ENCODE measurements at regions not wholly inside any gene's neighbourhood (a gene's known extent, or its start where the extent isn't known, plus 50 kb on each side); places are given as distances from the start of the nearest gene placed in this dataset.
"Not testable (repeated sequence)": the region's sequence is repeated elsewhere in the genome, so short reads cannot be mapped to it uniquely, and the experiment has no call there.

DNA sequence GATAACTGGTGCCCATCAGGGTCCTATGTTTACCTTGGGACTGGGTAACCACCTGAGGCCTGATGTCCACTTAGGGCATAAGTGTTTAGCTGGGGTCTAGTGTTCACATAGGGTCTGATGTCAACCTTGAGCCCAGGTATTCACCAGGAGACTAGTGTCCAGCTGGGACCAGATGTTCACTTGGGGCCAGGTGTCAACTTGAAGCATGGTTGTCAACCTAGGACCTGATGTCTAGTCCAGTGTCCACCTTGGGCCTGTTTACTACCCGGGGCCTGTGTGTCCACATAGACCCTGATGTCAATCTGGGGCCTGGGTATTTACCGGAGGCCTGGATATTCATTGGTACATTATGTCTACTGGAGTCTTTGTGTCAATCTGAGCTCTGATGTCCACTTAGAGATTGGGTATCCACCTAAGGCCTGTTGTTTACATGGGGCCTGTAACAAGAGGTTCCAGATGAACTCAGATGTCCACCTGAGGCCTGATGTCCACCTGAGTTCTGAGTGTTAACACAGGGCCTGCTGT lies 1491.2 kb upstream of the TPTE start:
- H3K27me3 ChIP-seq (ENCODE audit: control insufficient read depth, insufficient read depth, low read length); H3K4me3 ChIP-seq (ENCODE audit: low read depth, low read length); DNase-seq (ENCODE audit: low read depth); CTCF ChIA-PET; H3K36me3 ChIP-seq (ENCODE audit: control insufficient read depth, insufficient read depth, low read length); POLR2A ChIA-PET: not testable (repeated sequence)

DNA sequence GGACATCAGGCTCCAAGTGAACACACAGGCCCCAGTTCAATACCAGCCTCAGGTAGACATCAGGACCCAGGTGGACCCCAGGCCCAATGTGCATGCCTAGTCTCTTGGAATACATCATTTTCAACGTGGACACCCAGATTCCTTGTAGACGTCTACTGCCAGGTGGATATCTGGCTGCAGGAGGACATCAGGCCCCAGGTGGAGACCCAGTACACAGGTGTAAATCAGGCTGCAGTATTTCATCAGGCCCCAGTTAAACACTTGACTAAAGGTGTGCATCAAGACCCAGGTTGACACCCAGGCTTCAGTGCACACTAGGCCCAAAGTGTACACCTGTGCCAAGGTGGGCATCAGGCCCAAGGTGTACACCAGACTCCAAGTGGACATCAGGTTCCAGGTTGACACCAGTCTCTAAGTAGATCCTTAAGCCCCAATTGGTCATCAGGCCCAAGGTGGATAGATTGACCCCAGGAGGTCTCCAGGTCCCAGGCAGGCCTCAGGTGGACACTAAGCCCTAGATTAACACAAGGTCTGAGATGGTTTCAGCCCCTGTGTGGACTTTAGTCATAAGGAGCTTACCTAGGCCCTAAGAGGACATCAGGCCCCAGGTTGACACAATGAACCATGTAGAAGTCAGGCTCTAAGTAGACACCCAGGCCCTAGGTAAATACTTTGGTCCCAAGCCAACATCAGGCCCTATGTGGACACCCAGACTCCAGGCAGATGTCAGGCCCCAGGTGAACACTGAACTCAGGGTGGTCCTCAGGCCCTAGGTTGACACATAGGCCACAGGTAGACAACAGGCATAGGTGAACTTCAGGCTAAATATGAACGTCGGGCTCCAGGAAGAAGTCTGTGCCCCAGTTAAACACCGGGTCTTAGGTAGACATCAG lies 1489.7 kb upstream of the TPTE start:
- DNase-seq (ENCODE audit: low read depth); H3K4me3 ChIP-seq (ENCODE audit: low read depth, low read length); POLR2A ChIA-PET; H3K36me3 ChIP-seq (ENCODE audit: control insufficient read depth, insufficient read depth, low read length); H3K27me3 ChIP-seq (ENCODE audit: control insufficient read depth, insufficient read depth, low read length); CTCF ChIA-PET: not testable (repeated sequence)

- DNase-seq (ENCODE audit: low read depth); CTCF ChIA-PET; H3K36me3 ChIP-seq (ENCODE audit: control insufficient read depth, insufficient read depth, low read length); POLR2A ChIA-PET; H3K27me3 ChIP-seq (ENCODE audit: control insufficient read depth, insufficient read depth, low read length); H3K4me3 ChIP-seq (ENCODE audit: low read depth, low read length): not testable (repeated sequence)
Observed at GRCh38 chr21:9032547-9032946, 1488.8 kb upstream of the TPTE start.

DNA sequence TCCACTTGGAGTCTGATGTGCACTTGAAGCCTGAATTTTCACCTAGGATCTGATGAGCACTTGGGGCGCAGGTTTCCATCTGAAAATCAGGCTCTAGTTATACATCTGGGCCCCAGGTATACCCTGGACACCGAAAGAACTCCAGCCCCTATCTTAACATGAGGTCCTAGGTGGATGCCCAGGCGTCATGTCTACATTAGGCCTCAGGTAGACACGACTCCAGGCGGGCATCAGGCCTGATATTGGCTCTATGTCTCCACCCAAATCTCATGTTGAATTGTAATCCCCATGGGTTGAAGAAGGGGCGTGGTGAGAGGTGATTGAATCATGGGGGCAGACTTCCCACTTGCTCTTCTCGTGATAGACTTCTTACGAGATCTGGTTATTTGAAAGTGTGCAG lies 1488.1 kb upstream of the TPTE start:
- CTCF ChIA-PET, POLR2A ChIA-PET: not testable (repeated sequence)

DNA sequence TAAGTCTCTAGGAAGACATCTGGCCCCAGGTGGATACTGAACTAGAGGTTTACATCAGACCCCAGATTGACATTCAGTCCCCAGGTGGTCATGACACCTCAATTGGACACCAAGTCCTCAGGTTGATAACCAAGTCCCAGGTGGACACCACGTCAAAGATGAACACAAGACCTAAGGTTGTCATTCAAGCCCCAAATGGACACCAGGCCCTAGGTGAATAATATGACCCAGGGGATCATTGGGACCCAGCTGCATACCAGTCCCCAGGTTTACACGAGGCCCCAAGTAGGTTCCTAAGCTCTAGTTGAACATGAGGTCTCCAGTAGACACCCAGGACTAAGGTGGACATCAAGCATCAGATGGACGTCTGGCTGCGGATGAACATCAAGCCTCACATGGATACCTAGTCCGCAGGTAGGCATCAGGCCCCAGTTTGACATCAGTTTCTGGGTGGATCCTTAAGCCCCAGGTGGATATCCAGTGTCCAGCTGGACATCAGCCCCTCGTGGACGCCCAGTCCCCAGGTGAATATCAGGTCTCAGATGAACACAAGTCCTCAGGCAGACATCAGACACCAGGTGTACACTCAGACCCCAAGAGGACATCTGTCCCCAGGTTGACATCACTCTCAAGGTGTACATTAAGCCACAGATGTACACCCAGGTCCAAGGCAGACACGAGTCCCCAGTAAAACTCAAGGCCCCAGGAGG lies 1486.7 kb upstream of the TPTE start:
- H3K36me3 ChIP-seq (ENCODE audit: control insufficient read depth, insufficient read depth, low read length); DNase-seq (ENCODE audit: low read depth); POLR2A ChIA-PET; CTCF ChIA-PET; H3K4me3 ChIP-seq (ENCODE audit: low read depth, low read length); H3K27me3 ChIP-seq (ENCODE audit: control insufficient read depth, insufficient read depth, low read length): not testable (repeated sequence)

More for the DNA sequence above, 1488.1 kb upstream of the TPTE start:
- not testable (repeated sequence) for DNase-seq (ENCODE audit: low read depth); H3K36me3 ChIP-seq (ENCODE audit: control insufficient read depth, insufficient read depth, low read length); H3K4me3 ChIP-seq (ENCODE audit: low read depth, low read length); H3K27me3 ChIP-seq (ENCODE audit: control insufficient read depth, insufficient read depth, low read length)

- POLR2A ChIA-PET; H3K27me3 ChIP-seq (ENCODE audit: control insufficient read depth, insufficient read depth, low read length); DNase-seq (ENCODE audit: low read depth); CTCF ChIA-PET; H3K36me3 ChIP-seq (ENCODE audit: control insufficient read depth, insufficient read depth, low read length); H3K4me3 ChIP-seq (ENCODE audit: low read depth, low read length): not testable (repeated sequence)
Observed at GRCh38 chr21:9035225-9035624, 1486.2 kb upstream of the TPTE start.

- H3K27me3 ChIP-seq (ENCODE audit: control insufficient read depth, insufficient read depth, low read length); H3K36me3 ChIP-seq (ENCODE audit: control insufficient read depth, insufficient read depth, low read length); DNase-seq (ENCODE audit: low read depth); POLR2A ChIA-PET; H3K4me3 ChIP-seq (ENCODE audit: low read depth, low read length); CTCF ChIA-PET: not testable (repeated sequence)
Observed at GRCh38 chr21:9035970-9036369, 1485.4 kb upstream of the TPTE start.

GRCh38 chr21:9036966-9037587 lies 1484.3 kb upstream of the TPTE start:
- DNase-seq (ENCODE audit: low read depth); H3K36me3 ChIP-seq (ENCODE audit: control insufficient read depth, insufficient read depth, low read length); CTCF ChIA-PET; POLR2A ChIA-PET; H3K27me3 ChIP-seq (ENCODE audit: control insufficient read depth, insufficient read depth, low read length); H3K4me3 ChIP-seq (ENCODE audit: low read depth, low read length): not testable (repeated sequence)

GRCh38 chr21:9037588-9038544 lies 1483.5 kb upstream of the TPTE start:
- CTCF ChIA-PET; H3K27me3 ChIP-seq (ENCODE audit: control insufficient read depth, insufficient read depth, low read length); H3K4me3 ChIP-seq (ENCODE audit: low read depth, low read length); POLR2A ChIA-PET; H3K36me3 ChIP-seq (ENCODE audit: control insufficient read depth, insufficient read depth, low read length); DNase-seq (ENCODE audit: low read depth): not testable (repeated sequence)

DNA sequence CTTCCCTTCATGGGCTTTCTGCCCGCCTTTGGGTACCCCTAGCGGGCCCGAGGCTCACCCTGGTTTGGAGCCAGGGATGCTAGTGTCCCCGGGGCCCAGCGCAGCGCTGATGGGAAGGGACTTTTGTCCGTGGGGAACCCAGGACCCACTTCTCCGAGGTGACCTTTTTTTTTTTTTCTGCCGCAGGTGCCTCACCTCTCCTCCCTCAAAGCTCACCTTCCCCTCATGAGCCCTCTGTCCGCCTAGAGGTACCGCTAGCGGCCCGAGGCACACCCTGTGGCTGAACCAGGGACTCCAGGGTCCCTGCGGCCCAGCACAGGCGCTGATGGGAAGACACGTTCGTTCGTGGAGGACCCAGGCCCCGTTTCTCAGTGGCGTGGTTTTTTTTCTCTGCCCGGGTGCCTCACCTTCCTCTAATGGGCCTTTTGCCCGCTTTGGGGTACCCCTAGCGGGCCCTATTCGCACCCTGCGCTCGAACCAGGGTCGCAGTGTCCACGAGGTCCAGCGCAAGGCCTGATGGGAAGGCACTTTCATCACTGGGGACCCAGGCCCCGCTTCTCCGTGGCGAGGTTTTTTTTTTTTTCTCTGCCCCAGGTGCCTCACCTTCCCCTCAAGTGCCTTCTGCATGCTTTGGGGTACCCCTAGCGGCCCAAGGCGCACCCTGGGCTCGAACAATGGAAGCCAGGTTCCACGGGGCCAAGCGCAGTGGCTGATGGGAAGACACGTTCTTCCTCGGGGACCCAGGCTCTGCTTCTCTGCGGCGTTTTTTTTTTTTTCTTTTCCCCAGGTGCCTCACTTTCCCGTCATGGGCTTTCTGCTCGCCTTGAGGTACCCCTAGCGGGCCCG lies 1481.6 kb upstream of the TPTE start:
- CTCF ChIA-PET; H3K27me3 ChIP-seq (ENCODE audit: control insufficient read depth, insufficient read depth, low read length); POLR2A ChIA-PET; DNase-seq (ENCODE audit: low read depth); H3K36me3 ChIP-seq (ENCODE audit: control insufficient read depth, insufficient read depth, low read length); H3K4me3 ChIP-seq (ENCODE audit: low read depth, low read length): not testable (repeated sequence)

DNA sequence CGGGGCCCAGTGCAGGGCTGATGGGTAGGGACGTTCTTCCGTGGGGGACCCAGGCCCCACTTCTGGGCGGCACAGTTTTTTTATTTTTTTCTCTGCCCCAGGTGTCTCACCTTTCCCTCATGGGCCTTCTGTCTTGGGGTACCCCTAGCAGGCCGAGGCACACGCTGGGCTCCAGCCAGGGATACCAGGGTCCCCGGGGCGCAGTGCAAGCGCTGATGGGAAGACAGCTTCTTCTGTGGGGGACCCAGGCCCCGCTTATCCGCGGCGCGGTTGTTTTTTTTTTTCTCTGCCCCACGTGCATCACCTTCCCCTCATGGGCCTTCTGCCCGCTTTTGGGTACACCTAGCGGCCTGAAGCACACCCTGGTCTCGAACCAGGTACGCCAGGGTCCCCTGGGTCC lies 1481.0 kb upstream of the TPTE start:
- H3K27me3 ChIP-seq (ENCODE audit: control insufficient read depth, insufficient read depth, low read length); H3K4me3 ChIP-seq (ENCODE audit: low read depth, low read length); CTCF ChIA-PET; H3K36me3 ChIP-seq (ENCODE audit: control insufficient read depth, insufficient read depth, low read length); POLR2A ChIA-PET; DNase-seq (ENCODE audit: low read depth): not testable (repeated sequence)

All from BJ (cell line).